Sigmoid colon (tissue), 6 donors: ENCODE measurements at regions not wholly inside any gene's neighbourhood (a gene's known extent, or its start where the extent isn't known, plus 50 kb on each side); places are given as distances from the start of the nearest gene placed in this dataset.
A peak's percentile ranks its signal among the peaks of the same experiment; 100 is the strongest.
"Not testable (repeated sequence)": the region's sequence is repeated elsewhere in the genome, so short reads cannot be mapped to it uniquely, and the experiment has no call there.

ENCODE experiments used
- DNase-seq: peaks from one replicate; pipeline ENCODE4 v3.0.0-alpha.2; 2019
- H3K27ac ChIP-seq, 4 donors: fragments of 200-600 bp; sonication (generic); one replicate each; pipeline ENCODE4 v1.5.1; 2016 to 2019; ENCODE audit warnings: mild to moderate bottlenecking in 1 of 4
- H3K27me3 ChIP-seq, 3 donors: fragments of 200-600 bp; sonication (generic); one replicate each; pipeline ENCODE4 v1.5.1; 2019; ENCODE audit warnings: mild to moderate bottlenecking in 1 of 3
- H3K36me3 ChIP-seq, 4 donors: fragments of 200-600 bp; sonication (generic); one replicate each; pipeline ENCODE4 v1.5.1; 2016 to 2019
- H3K4me1 ChIP-seq, 4 donors: fragments of 200-600 bp; sonication (generic); one replicate each; pipeline ENCODE4 v1.5.1; 2017 to 2019
- H3K4me3 ChIP-seq, 4 donors: fragments of 200-600 bp; sonication (generic); one replicate each; pipeline ENCODE4 v1.5.1; 2017 to 2019; ENCODE audit warnings: mild to moderate bottlenecking in 2 of 4, moderate library complexity in 1 of 4
- H3K9me3 ChIP-seq, 4 donors: fragments of 200-600 bp in 3 of 4; sonication (generic) in 3 of 4; one replicate each; pipeline versions ENCODE4 v1.5.1 to v1.6.1; 2013 to 2019
- CTCF ChIP-seq, 4 experiments: fragments of 450-650 bp in 3 of 4; fragments of 200-600 bp in 1 of 4; IDR thresholded peaks; one replicate each; pipeline ENCODE4 v1.5.1; 2016 to 2019; ENCODE audit warnings: antibody characterized with exemption in 4 of 4, mild to moderate bottlenecking in 3 of 4, moderate library complexity in 2 of 4
- EP300 ChIP-seq, 4 donors: sonication (generic); formaldehyde crosslinking; IDR thresholded peaks; one replicate each; pipeline ENCODE4 v1.6.1; 2017; ENCODE audit warnings: antibody characterized with exemption in 4 of 4
- POLR2A ChIP-seq, 2 donors: fragments of 450-650 bp; IDR thresholded peaks; one replicate each; pipeline ENCODE4 v1.6.1; 2016; ENCODE audit warnings: antibody characterized with exemption in 2 of 2, mild to moderate bottlenecking in 2 of 2, moderate library complexity in 2 of 2
- POLR2AphosphoS5 ChIP-seq, 4 donors: sonication (generic); formaldehyde crosslinking; IDR thresholded peaks; one replicate each; pipeline ENCODE4 v1.6.1; 2017; ENCODE audit warnings: antibody characterized with exemption in 4 of 4
- WGBS, 2 donors: extraction: QIAGEN DNeasy Blood & Tissue Kit; methylation state at CpG; one replicate each; pipeline ENCODE4 v1.1.7; 2013; 5-methylcytosine and 5-hydroxymethylcytosine counted together
- intact Hi-C: fragments of 100-400 bp; cut with DNase I; formaldehyde crosslinking; loops from one replicate; pipeline ENCODE4 v1.15.1; 2023
- donor health status: healthy with polysubstance abuse.
- donor health status: healthy.

DNA sequence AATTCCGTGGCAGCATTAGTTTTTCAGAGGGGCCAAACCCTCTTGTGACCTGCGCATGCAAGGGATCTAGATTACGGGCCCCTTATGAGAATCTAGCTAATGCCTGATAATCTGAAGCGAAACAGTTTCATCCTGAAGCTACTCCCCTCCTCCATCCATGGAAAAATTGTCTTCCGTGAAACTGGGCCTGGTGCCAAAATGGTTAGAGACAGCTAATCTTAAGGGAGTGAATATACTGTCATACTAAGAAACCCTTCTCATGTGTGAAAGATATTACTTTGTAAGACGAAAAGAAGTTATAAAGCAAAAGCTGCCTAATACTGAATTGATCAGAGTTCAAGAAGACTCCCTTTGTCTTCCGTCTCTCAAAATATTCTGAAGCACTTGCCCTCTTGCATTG, 166.3 kb downstream of the DUSP10 start:
- Histone ChIP-seq H3K4me3 (no peak overlapping the region), H3K4me1 (peaks cover 0 to 27% (median 14%) of the 10 kb centered on the region in 4 donors), H3K9me3 (no peaks in the 10 kb centered on the region), H3K27ac (peak overlapping the region in 2 of 4 donors; percentile 29 to 43), H3K27me3 (no peaks in the 10 kb centered on the region), H3K36me3 (no peaks in the 10 kb centered on the region)
- WGBS, 2 donors = 78 to 82% methylated on average over 7 of the region's 7 CpGs
- intact Hi-C loops = no loop called here
- DNase-seq = no peak
- TF ChIP-seq EP300 (IDR thresholded peaks at IDR 0.05) = no peak
- no peak for TF ChIP-seq POLR2AphosphoS5 (IDR thresholded peaks at IDR 0.05)
- no peak for TF ChIP-seq CTCF (IDR thresholded peaks at IDR 0.05)
- TF ChIP-seq POLR2A (IDR thresholded peaks at IDR 0.05) = no peak

DNA sequence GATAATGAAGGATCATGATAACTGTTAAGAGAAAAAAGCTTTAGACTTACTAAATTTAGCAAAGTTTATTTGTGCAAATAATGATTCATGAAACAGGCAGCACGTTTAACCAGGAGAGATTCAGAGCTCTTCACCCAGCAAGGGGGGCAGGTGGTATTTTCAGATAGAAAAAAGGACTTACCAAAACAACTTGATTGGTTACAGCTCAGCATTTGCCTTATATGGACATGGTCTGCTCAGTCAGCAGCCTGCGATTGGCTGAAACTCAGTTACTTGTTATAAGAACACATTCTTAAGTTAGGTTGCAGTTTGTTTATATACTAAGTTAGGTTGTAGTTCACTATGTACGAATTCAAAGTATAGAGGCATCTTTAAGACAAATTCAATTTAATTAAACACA, 165.6 kb downstream of the DUSP10 start:
- Histone ChIP-seq H3K27me3 (no peaks in the 10 kb centered on the region), H3K36me3 (no peaks in the 10 kb centered on the region), H3K4me1 (peaks cover 0 to 27% (median 14%) of the 10 kb centered on the region in 4 donors), H3K27ac (no peak overlapping the region), H3K9me3 (no peaks in the 10 kb centered on the region), H3K4me3 (no peak overlapping the region)
- intact Hi-C loops = no loop called here
- TF ChIP-seq CTCF (IDR thresholded peaks at IDR 0.05) = no peak
- DNase-seq = no peak
- WGBS, 2 donors = 61 to 84% methylated on average over 3 of the region's 3 CpGs

GRCh38 chr1:221583465-221583864, 158.4 kb downstream of the DUSP10 start:
- no peak for DNase-seq
- Histone ChIP-seq H3K27ac (no peak overlapping the region), H3K36me3 (no peaks in the 10 kb centered on the region), H3K9me3 (no peaks in the 10 kb centered on the region), H3K4me1 (peaks cover 0 to 5% (median 0%) of the 10 kb centered on the region in 4 donors), H3K4me3 (no peak overlapping the region), H3K27me3 (no peaks in the 10 kb centered on the region)
- intact Hi-C loops = no loop called here
- TF ChIP-seq CTCF (IDR thresholded peaks at IDR 0.05) = no peak
- WGBS, 2 donors = 77 to 86% methylated on average over 2 of the region's 2 CpGs

DNA sequence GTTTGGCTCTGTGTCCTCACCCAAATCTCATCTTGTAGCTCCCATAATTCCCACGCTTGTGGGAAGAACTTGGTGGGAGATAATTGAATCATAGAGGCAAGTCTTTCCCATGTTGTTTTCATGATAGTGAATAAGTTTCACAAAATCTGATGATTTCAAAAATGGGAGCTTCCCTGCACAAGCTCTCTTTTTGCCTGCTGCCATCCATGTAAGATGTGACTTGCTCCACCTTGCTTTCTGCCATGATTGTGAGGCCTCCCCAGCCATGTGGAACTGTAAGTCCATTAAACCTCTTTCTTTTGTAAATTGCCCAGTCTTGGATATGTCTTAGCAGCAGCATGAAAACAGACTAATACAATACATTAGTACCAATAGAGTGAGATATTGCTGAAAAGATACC, 154.9 kb downstream of the DUSP10 start:
- H3K4me1 ChIP-seq, DNase-seq, intact Hi-C loops, H3K36me3 ChIP-seq, H3K4me3 ChIP-seq, H3K27ac ChIP-seq, H3K9me3 ChIP-seq, H3K27me3 ChIP-seq: not testable (repeated sequence)
- 82 to 94% methylated on average over 1 of the region's 1 CpG for WGBS, 2 donors

- DNase-seq, intact Hi-C loops, H3K4me1 ChIP-seq, H3K9me3 ChIP-seq, H3K27me3 ChIP-seq, H3K4me3 ChIP-seq, H3K27ac ChIP-seq, H3K36me3 ChIP-seq: not testable (repeated sequence)
Observed at GRCh38 chr1:221591250-221591649, 150.6 kb downstream of the DUSP10 start.

DNA sequence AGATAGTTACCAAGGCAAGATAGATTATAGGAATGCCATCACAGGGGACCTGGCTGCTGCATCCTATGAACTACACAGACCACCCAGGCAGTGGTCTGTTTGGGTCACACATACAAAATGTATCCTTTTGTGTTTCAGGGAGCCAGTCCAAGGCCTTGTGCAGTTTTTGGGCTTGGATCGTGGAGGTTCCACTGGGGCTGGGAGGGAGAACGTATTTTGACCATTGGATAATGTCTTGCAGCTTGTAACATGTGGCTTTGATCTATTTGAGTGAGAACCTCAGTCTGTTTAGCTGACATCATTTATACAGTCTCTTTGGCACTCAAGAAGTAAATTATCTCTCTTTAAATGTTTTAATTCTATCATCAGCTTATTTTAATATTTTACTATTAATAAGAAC, 147.3 kb downstream of the DUSP10 start:
- intact Hi-C loops = no loop called here
- Histone ChIP-seq H3K27ac (no peak overlapping the region), H3K4me1 (no peaks in the 10 kb centered on the region), H3K36me3 (no peaks in the 10 kb centered on the region), H3K4me3 (no peak overlapping the region), H3K9me3 (no peaks in the 10 kb centered on the region), H3K27me3 (no peaks in the 10 kb centered on the region)
- no peak for DNase-seq
- WGBS, 2 donors = 64 to 76% methylated on average over 2 of the region's 2 CpGs
- no peak for TF ChIP-seq EP300 (IDR thresholded peaks at IDR 0.05)
- no peak for TF ChIP-seq CTCF (IDR thresholded peaks at IDR 0.05)
- no peak for TF ChIP-seq POLR2A (IDR thresholded peaks at IDR 0.05)
